ENCODE measurements at regions not wholly inside any gene's neighbourhood (a gene's known extent, or its start where the extent isn't known, plus 50 kb on each side); places are given as distances from the start of the nearest gene placed in this dataset.
"Not testable (repeated sequence)": the region's sequence is repeated elsewhere in the genome, so short reads cannot be mapped to it uniquely, and the experiment has no call there.

- no peak for DNase-seq
These were observed 128.3 kb upstream of the MAP3K7 start for GRCh38 chr6:90715093-90715655.

GRCh38 chr6:90714319-90714718 lies 127.4 kb upstream of the MAP3K7 start:
- DNase-seq = no peak

GRCh38 chr6:90712114-90712513 lies 125.2 kb upstream of the MAP3K7 start:
- DNase-seq = no peak

- no peak for DNase-seq
These were observed 122.6 kb upstream of the MAP3K7 start for GRCh38 chr6:90709431-90709996.

GRCh38 chr6:90708206-90708737 lies 121.4 kb upstream of the MAP3K7 start:
- no peak for DNase-seq

GRCh38 chr6:90707246-90707645 lies 120.4 kb upstream of the MAP3K7 start:
- DNase-seq = no peak

GRCh38 chr6:90703336-90703735 lies 116.5 kb upstream of the MAP3K7 start:
- DNase-seq = no peak

GRCh38 chr6:90701926-90702325 lies 115.1 kb upstream of the MAP3K7 start:
- no peak for DNase-seq

- DNase-seq = no peak
These were observed 114.4 kb upstream of the MAP3K7 start for GRCh38 chr6:90701146-90701781.

GRCh38 chr6:90695316-90695715 lies 108.4 kb upstream of the MAP3K7 start:
- DNase-seq = no peak

- no peak for DNase-seq
These were observed 107.9 kb upstream of the MAP3K7 start for GRCh38 chr6:90694802-90695201.

GRCh38 chr6:90691823-90692222 lies 105.0 kb upstream of the MAP3K7 start:
- no peak for DNase-seq

GRCh38 chr6:90689172-90689571 lies 102.3 kb upstream of the MAP3K7 start:
- DNase-seq = no peak

- no peak for DNase-seq
These were observed 101.0 kb upstream of the MAP3K7 start for GRCh38 chr6:90687775-90688380.

- DNase-seq = no peak
These were observed 95.0 kb upstream of the MAP3K7 start for GRCh38 chr6:90681863-90682262.

GRCh38 chr6:90678049-90678779 lies 91.3 kb upstream of the MAP3K7 start:
- no peak for DNase-seq

- DNase-seq = no peak
These were observed 90.6 kb upstream of the MAP3K7 start for GRCh38 chr6:90677440-90677839.

- DNase-seq = peak; percentile 8
These were observed 89.8 kb upstream of the MAP3K7 start for GRCh38 chr6:90676516-90677300.

- DNase-seq = not testable (repeated sequence)
These were observed 88.2 kb upstream of the MAP3K7 start for GRCh38 chr6:90675107-90675506.

- not testable (repeated sequence) for DNase-seq
These were observed 87.2 kb upstream of the MAP3K7 start for GRCh38 chr6:90674077-90674476.

- no peak for DNase-seq
These were observed 83.0 kb upstream of the MAP3K7 start for GRCh38 chr6:90669846-90670245.

GRCh38 chr6:90669420-90669819 lies 82.5 kb upstream of the MAP3K7 start:
- no peak for DNase-seq
